ENCODE measurements at regions not wholly inside any gene's neighbourhood (a gene's known extent, or its start where the extent isn't known, plus 50 kb on each side); places are given as distances from the start of the nearest gene placed in this dataset.

GRCh38 chr3:159937561-159938166 lies 51.0 kb upstream of the IL12A start:
- no peak for DNase-seq

- DNase-seq = no peak
Measured at GRCh38 chr3:159938714-159939113, 49.9 kb upstream of the IL12A start.

Measured in left kidney (tissue), 1 donor.